ENCODE measurements at regions not wholly inside any gene's neighbourhood (a gene's known extent, or its start where the extent isn't known, plus 50 kb on each side); places are given as distances from the start of the nearest gene placed in this dataset.

DNA sequence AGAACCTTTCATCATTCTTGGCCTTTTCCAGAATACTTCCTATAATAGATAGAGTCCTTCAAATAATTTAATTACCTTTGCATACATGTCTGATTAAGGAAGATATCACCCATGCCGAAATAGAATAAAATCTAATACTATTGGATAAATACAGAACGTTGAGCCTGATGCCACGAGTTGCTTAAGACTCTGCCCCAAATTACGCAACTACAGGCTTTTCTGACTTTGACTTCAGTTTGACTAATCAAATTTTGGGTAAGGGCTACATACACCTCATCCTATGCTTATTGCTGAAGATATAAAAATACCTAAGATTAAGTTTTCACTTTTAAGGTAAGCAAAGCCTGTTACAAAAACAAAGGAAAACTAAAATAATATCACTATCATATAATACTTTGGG lies 1065.1 kb upstream of the NRXN1 start:
- TF ChIP-seq, protein P1, sequence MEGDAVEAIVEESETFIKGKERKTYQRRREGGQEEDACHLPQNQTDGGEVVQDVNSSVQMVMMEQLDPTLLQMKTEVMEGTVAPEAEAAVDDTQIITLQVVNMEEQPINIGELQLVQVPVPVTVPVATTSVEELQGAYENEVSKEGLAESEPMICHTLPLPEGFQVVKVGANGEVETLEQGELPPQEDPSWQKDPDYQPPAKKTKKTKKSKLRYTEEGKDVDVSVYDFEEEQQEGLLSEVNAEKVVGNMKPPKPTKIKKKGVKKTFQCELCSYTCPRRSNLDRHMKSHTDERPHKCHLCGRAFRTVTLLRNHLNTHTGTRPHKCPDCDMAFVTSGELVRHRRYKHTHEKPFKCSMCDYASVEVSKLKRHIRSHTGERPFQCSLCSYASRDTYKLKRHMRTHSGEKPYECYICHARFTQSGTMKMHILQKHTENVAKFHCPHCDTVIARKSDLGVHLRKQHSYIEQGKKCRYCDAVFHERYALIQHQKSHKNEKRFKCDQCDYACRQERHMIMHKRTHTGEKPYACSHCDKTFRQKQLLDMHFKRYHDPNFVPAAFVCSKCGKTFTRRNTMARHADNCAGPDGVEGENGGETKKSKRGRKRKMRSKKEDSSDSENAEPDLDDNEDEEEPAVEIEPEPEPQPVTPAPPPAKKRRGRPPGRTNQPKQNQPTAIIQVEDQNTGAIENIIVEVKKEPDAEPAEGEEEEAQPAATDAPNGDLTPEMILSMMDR (IDR thresholded peaks at IDR 0.05), result no peak
- TF ChIP-seq POLR2A (IDR thresholded peaks at IDR 0.05), result no peak
- no peak for TF ChIP-seq POLR2AphosphoS5 (IDR thresholded peaks at IDR 0.05)
